D341Med (cell line): ENCODE measurements at regions not wholly inside any gene's neighbourhood (a gene's known extent, or its start where the extent isn't known, plus 50 kb on each side); places are given as distances from the start of the nearest gene placed in this dataset.
"Not testable (repeated sequence)": the region's sequence is repeated elsewhere in the genome, so short reads cannot be mapped to it uniquely, and the experiment has no call there.

ENCODE experiments used
- DNase-seq: peaks from one replicate; pipeline ENCODE4 v3.0.0; 2012; ENCODE audit warnings: low spot score

GRCh38 chr18:40357536-40357935 lies 1597.5 kb upstream of the PIK3C3 start:
- DNase-seq, result no peak

- no peak for DNase-seq
Observed at GRCh38 chr18:40356168-40356567, 1598.9 kb upstream of the PIK3C3 start.

GRCh38 chr18:40355726-40356125 lies 1599.3 kb upstream of the PIK3C3 start:
- no peak for DNase-seq

- DNase-seq, result no peak
Observed at GRCh38 chr18:40348196-40348595, 1606.8 kb upstream of the PIK3C3 start.

DNA sequence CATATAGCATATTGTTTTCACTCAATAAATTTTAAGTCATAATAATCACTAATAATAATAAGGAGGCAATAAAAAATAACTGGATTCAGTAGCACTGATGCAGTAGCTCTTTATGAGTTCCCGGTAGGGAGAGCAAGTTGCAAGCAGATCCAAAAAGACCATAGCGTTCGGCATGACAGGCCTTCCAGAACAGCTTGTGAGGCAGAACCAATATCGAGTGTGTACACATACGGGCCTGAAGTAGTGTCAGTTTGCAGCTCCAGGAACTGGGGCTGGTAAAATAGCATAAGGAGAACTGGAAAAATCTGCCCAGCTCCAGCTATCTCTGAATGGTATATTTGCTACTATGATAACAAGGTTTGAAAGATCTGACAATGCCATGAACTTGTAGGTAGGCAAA lies 1607.8 kb upstream of the PIK3C3 start:
- DNase-seq, result no peak

DNA sequence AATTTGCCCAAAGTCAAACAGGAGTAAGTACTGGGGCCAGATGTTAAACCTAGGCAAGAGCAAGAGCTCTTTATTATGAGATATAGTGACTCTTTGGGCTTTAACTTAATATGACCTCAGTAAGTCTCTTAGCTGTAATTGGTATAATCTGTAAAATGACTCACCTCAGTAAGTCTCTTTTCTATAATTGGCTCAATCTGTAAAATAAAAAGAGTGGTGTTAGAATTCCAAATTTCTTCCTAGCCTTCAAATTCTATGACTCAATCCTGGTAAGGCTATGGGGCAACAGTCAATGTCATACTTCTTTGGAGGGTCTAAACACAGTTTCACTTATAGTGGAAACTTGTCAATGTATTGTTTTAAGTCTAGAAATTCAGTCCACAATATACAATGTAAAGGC lies 1608.9 kb upstream of the PIK3C3 start:
- no peak for DNase-seq

GRCh38 chr18:40341701-40342100 lies 1613.3 kb upstream of the PIK3C3 start:
- no peak for DNase-seq

DNA sequence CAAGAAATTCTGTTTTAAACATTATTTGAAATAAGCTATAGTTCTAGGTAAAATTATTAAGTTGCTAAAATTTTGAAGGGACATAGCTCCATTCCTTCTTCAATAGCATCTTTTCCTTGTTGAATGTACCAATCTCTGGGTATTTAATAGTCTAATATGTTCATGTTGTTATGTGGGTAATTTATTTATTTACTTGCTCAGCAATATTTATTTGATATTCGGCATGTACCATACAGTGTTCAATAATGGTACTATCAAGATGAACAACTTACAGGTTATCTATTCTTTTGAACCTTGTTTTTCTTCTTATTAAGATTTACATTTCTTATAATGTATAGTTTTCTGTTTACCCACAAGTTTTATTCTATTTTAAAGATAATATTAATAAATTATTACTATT lies 1616.8 kb upstream of the PIK3C3 start:
- no peak for DNase-seq

DNA sequence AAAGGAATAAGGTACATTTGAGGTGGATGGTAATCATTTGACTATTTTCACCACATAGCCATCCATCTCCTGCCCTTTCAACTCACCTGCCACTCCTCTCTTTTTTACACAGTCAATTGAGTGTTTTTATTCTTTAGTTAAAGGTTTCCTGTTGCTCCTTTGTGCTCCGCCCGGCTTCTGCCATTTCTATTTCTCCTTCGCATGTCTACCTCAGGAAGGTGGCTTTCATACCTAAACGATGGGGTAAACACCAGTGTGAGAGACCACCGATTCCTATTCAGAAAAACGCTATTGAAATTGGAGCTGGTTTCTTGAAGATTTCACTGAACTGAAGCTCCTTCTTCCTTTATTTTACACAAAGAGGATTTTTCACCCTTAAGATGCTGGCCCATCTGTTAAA lies 1628.0 kb upstream of the PIK3C3 start:
- DNase-seq, result no peak

DNA sequence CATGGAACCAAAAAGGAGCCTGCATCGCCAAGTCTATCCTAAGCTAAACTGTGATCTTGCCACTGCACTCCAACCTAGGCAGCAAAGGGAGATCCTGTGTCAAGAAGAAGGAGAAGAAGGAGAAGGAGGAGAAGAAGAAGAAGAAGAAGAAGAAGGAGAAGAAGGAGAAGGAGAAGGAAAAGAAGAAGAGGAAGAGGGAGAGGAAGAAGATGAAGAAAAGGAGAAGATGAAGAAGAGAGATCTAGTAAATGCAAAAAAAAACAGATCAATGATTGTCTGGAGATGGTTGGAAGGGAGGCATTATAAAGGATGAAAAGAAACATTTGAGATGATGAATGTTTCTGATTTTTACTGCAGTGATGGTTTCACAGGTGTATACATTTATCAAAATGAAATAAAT lies 1629.0 kb upstream of the PIK3C3 start:
- no peak for DNase-seq

DNA sequence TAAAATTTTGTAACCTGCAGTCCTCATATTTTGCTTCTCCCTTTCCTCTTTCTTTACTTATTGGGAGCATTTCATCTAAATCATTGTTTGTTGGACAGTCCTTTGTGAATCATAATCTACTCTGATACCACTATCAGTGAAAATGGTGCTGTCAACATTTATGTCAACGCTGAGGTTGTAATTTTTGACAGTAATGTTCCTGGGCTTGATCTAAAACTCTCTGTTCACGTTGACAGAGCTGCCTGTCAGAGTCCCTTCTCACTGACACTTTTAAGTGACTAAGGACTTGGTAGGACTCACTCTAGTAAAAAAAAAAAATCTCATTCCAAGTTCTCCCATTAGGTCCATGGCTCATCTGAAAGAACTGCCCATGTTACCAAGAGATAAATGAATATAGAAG lies 1640.8 kb upstream of the PIK3C3 start:
- no peak for DNase-seq

- DNase-seq, result no peak
Observed at GRCh38 chr18:40313030-40313642, 1641.9 kb upstream of the PIK3C3 start.

- no peak for DNase-seq
Observed at GRCh38 chr18:40307627-40308026, 1647.4 kb upstream of the PIK3C3 start.

- DNase-seq, result no peak
Observed at GRCh38 chr18:40296717-40297413, 1658.2 kb upstream of the PIK3C3 start.

DNA sequence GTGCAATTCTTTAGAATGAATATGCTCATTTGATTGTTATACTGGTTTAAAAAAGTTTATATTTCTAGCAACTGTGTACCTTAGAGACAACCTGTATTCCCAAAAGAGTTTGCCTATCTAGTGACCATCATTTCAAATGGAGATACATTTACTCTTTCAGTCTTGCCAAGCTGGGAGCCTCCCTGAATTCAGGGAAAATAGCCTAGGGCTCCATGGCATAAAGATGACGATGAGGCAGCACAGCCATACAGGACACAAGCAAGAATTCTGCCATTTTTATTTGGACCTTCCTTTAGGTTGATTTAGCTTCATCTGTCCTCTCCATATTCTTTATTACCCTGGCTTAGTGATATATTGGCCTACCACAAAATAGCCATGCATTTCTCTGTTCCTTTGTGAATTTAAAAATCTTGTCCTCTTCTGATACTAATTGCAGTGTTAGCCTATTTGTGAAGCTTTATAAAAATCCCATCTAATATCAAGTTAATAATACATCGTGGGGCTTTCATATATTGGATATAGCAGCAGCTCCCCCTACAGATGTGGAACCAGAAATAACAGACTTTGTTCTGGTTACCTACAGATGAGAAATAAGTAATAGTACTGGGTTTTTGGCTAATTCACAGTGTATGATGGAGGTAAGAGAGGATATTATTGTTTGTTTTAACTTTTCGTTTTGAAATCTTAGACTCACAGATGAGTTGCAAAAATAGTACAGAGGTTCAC lies 1661.9 kb upstream of the PIK3C3 start:
- DNase-seq, result peak; percentile 27

GRCh38 chr18:40283560-40283959 lies 1671.5 kb upstream of the PIK3C3 start:
- no peak for DNase-seq

- not testable (repeated sequence) for DNase-seq
Observed at GRCh38 chr18:40281356-40281755, 1673.7 kb upstream of the PIK3C3 start.

- DNase-seq, result no peak
Observed at GRCh38 chr18:40274618-40275196, 1680.3 kb upstream of the PIK3C3 start.

- no peak for DNase-seq
Observed at GRCh38 chr18:40272630-40273231, 1682.3 kb upstream of the PIK3C3 start.

DNA sequence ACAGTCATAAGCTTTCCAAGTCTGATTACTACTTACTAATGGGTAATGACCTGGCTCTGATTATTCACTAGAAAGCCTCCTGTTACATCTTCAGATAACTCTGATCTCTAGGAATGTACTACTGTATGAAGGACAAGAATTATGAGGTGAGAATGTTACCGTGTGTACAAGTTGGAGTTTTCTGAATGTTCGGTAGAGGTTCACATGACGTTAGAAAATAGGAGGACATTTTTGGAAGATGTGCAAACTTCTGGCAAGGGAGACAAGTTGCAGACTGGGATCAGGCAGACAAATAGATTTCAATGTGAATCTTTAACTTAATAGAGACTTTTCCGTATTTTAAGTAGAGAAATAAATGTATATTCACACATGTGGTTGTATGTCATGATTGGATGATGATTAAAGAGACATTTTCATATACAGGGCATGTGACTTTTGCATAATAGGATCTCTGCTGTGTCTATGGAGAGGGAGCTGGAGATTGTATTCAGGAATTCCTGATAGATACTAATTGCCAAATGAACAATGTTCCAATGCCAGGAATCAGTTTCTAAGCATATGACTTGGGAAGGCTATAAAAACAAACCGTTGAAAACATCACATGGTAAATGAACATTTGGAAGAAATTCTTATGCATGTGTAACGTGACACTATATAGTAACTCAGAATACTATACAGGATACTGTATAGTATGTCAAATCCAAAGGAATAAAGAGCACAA lies 1695.8 kb upstream of the PIK3C3 start:
- no peak for DNase-seq

- no peak for DNase-seq
Observed at GRCh38 chr18:40258311-40258710, 1696.7 kb upstream of the PIK3C3 start.

DNA sequence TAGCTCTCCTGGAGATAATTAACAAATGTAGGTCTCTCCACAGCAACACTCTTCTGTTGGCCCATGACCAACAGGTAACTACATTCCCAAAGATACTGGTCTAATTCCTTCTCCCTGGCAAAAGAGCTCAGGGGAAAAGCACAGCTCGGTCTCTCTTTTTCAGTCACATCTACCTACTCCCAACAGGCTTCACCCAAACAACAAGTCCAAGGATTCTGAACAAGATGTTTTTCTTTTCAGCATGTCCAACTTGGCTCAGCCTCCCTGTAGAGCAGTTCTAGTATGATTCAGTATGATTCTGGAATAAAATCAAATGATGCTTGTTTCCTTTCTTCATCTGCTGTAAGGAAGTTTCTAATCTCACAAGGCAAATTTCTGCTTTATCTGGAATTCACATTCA lies 1704.8 kb upstream of the PIK3C3 start:
- no peak for DNase-seq
